ENCODE measurements at regions not wholly inside any gene's neighbourhood (a gene's known extent, or its start where the extent isn't known, plus 50 kb on each side); places are given as distances from the start of the nearest gene placed in this dataset.

GRCh38 chr2:149988361-149988760, 400.8 kb upstream of the MMADHC start:
- TF ChIP-seq CTCF (IDR thresholded peaks at IDR 0.05 in 8 of 11, conservative IDR thresholded peaks at IDR 0.05 in 3 of 11) (no peak), POLR2A (IDR thresholded peaks at IDR 0.05) (no peak)

Data from spleen (tissue), 7 donors.